BE2C (cell line): ENCODE measurements at regions not wholly inside any gene's neighbourhood (a gene's known extent, or its start where the extent isn't known, plus 50 kb on each side); places are given as distances from the start of the nearest gene placed in this dataset.
A peak's percentile ranks its signal among the peaks of the same experiment; 100 is the strongest.
"Not testable (repeated sequence)": the region's sequence is repeated elsewhere in the genome, so short reads cannot be mapped to it uniquely, and the experiment has no call there.

Experiments used
- DNase-seq: peaks from one replicate; pipeline ENCODE4 v3.0.0-alpha.2; 2020
- H3K27me3 ChIP-seq: fragments of 250-450 bp; sonication (Bioruptor Pico); 2 replicates; pipeline ENCODE4 v1.5.1; 2020; ENCODE audit warnings: mild to moderate bottlenecking
- H3K36me3 ChIP-seq: fragments of 250-450 bp; sonication (Bioruptor Pico); 2 replicates; pipeline ENCODE4 v1.5.1; 2020; ENCODE audit warnings: mild to moderate bottlenecking
- H3K4me1 ChIP-seq: fragments of 250-450 bp; sonication (Bioruptor Pico); 2 replicates; pipeline ENCODE4 v1.5.1; 2020
- H3K4me3 ChIP-seq: 2 replicates; pipeline ENCODE4 v1.5.1; 2011; ENCODE audit warnings: low read depth, low read length
- H3K9me3 ChIP-seq: fragments of 250-450 bp; sonication (Bioruptor Pico); 2 replicates; pipeline ENCODE4 v1.5.1; 2020
- CTCF ChIP-seq: IDR thresholded peaks from 2 replicates; pipeline ENCODE4 v1.5.1; 2012; ENCODE audit warnings: mild to moderate bottlenecking, low read depth, low read length

- not testable (repeated sequence) for H3K4me1 ChIP-seq, H3K9me3 ChIP-seq, DNase-seq, H3K36me3 ChIP-seq, H3K4me3 ChIP-seq, H3K27me3 ChIP-seq
Observed at GRCh38 chr3:48101301-48101650, 85.1 kb upstream of the MAP4 start.

- Histone ChIP-seq H3K9me3 (no peaks in the 10 kb centered on the region), H3K36me3 (no peaks in the 10 kb centered on the region), H3K4me3 (no peak overlapping the region), H3K4me1 (no peaks in the 10 kb centered on the region), H3K27me3 (no peaks in the 10 kb centered on the region)
- no peak for TF ChIP-seq CTCF
- DNase-seq, result no peak
Observed at GRCh38 chr3:48092270-48092669, 76.1 kb upstream of the MAP4 start.

- no peak for TF ChIP-seq CTCF
- H3K36me3 ChIP-seq, result no peaks in the 10 kb centered on the region
- DNase-seq, result no peak
- no peaks in the 10 kb centered on the region for H3K4me1 ChIP-seq
- no peaks in the 10 kb centered on the region for H3K9me3 ChIP-seq
- no peak overlapping the region for H3K4me3 ChIP-seq
- H3K27me3 ChIP-seq, result no peaks in the 10 kb centered on the region
Observed at GRCh38 chr3:48090166-48090939, 74.1 kb upstream of the MAP4 start.

GRCh38 chr3:48088749-48089466 is 72.7 kb upstream of the MAP4 start:
- TF ChIP-seq CTCF, result no peak
- no peaks in the 10 kb centered on the region for H3K4me1 ChIP-seq
- H3K9me3 ChIP-seq, result no peaks in the 10 kb centered on the region
- no peaks in the 10 kb centered on the region for H3K27me3 ChIP-seq
- H3K4me3 ChIP-seq, result peak overlapping the region; percentile 68
- no peaks in the 10 kb centered on the region for H3K36me3 ChIP-seq
- DNase-seq, result peak; percentile 94

- Histone ChIP-seq H3K4me1 (no peaks in the 10 kb centered on the region), H3K4me3 (peak overlapping the region; percentile 68), H3K27me3 (no peaks in the 10 kb centered on the region), H3K9me3 (no peaks in the 10 kb centered on the region), H3K36me3 (no peaks in the 10 kb centered on the region)
- no peak for TF ChIP-seq CTCF
- DNase-seq, result peak; percentile 49
Observed at GRCh38 chr3:48088056-48088748, 72.0 kb upstream of the MAP4 start.

- no peak for TF ChIP-seq CTCF
- Histone ChIP-seq H3K4me1 (no peaks in the 10 kb centered on the region), H3K36me3 (no peaks in the 10 kb centered on the region), H3K4me3 (peak overlapping the region; percentile 68), H3K9me3 (no peaks in the 10 kb centered on the region), H3K27me3 (no peaks in the 10 kb centered on the region)
- no peak for DNase-seq
Observed at GRCh38 chr3:48086705-48087104, 70.5 kb upstream of the MAP4 start.
